ENCODE measurements at regions not wholly inside any gene's neighbourhood (a gene's known extent, or its start where the extent isn't known, plus 50 kb on each side); places are given as distances from the start of the nearest gene placed in this dataset.
A peak's percentile ranks its signal among the peaks of the same experiment; 100 is the strongest.
"Not testable (repeated sequence)": the region's sequence is repeated elsewhere in the genome, so short reads cannot be mapped to it uniquely, and the experiment has no call there.

- DNase-seq (ENCODE audit: low spot score) = not testable (repeated sequence)
Measured at GRCh38 chr21:8194042-8194441, 2327.3 kb upstream of the TPTE start.

- DNase-seq (ENCODE audit: low spot score) = not testable (repeated sequence)
Measured at GRCh38 chr21:8197377-8198027, 2323.9 kb upstream of the TPTE start.

- DNase-seq (ENCODE audit: low spot score) = not testable (repeated sequence)
Measured at GRCh38 chr21:8205094-8205891, 2316.1 kb upstream of the TPTE start.

- not testable (repeated sequence) for DNase-seq (ENCODE audit: low spot score)
Measured at GRCh38 chr21:8205892-8206188, 2315.5 kb upstream of the TPTE start.

GRCh38 chr21:8212986-8213550 lies 2308.3 kb upstream of the TPTE start:
- DNase-seq (ENCODE audit: low spot score) = not testable (repeated sequence)

GRCh38 chr21:8214539-8214938 lies 2306.8 kb upstream of the TPTE start:
- not testable (repeated sequence) for DNase-seq (ENCODE audit: low spot score)

GRCh38 chr21:8229366-8230150 lies 2291.8 kb upstream of the TPTE start:
- DNase-seq (ENCODE audit: low spot score) = not testable (repeated sequence)

GRCh38 chr21:8231252-8231651 lies 2290.1 kb upstream of the TPTE start:
- not testable (repeated sequence) for DNase-seq (ENCODE audit: low spot score)

- not testable (repeated sequence) for DNase-seq (ENCODE audit: low spot score)
Measured at GRCh38 chr21:8233000-8233399, 2288.4 kb upstream of the TPTE start.

GRCh38 chr21:8234059-8234458 lies 2287.3 kb upstream of the TPTE start:
- DNase-seq (ENCODE audit: low spot score) = not testable (repeated sequence)

GRCh38 chr21:8244723-8245641 lies 2276.4 kb upstream of the TPTE start:
- not testable (repeated sequence) for DNase-seq (ENCODE audit: low spot score)

- not testable (repeated sequence) for DNase-seq (ENCODE audit: low spot score)
Measured at GRCh38 chr21:8245642-8246402, 2275.6 kb upstream of the TPTE start.

GRCh38 chr21:8251701-8252100 lies 2269.7 kb upstream of the TPTE start:
- not testable (repeated sequence) for DNase-seq (ENCODE audit: low spot score)

GRCh38 chr21:8255094-8255493 lies 2266.3 kb upstream of the TPTE start:
- peak; percentile 43 for DNase-seq (ENCODE audit: low spot score)

- DNase-seq (ENCODE audit: low spot score) = peak; percentile 38
Measured at GRCh38 chr21:8257083-8257799, 2264.1 kb upstream of the TPTE start.

GRCh38 chr21:8260065-8260627 lies 2261.2 kb upstream of the TPTE start:
- not testable (repeated sequence) for DNase-seq (ENCODE audit: low spot score)

Data from activated CD4-positive, alpha-beta T cell treated with anti-CD3 and anti-CD28 coated beads, Interleukin-2, Interleukin-4, amounts not matched to agents 100 ng/mL and 50 ng/mL, durations not matched to agents 16 hours and 8 hours (primary cell).